Right lobe of liver (tissue), 6 donors: ENCODE measurements at regions not wholly inside any gene's neighbourhood (a gene's known extent, or its start where the extent isn't known, plus 50 kb on each side); places are given as distances from the start of the nearest gene placed in this dataset.

Source experiments
- ATAC-seq, 4 donors: fragments of 200-7000 bp; cut with Tn5 transposase; one replicate each; pipeline ENCODE4 v1.9.1; 2020; ENCODE audit warnings: mild to moderate bottlenecking in 4 of 4, moderate library complexity in 4 of 4
- DNase-seq, 3 donors: peaks; one replicate each; pipeline ENCODE4 v3.0.0-alpha.2; 2020
- H3K27ac ChIP-seq, 3 donors: fragments of 200-600 bp; one replicate each; pipeline ENCODE4 v1.8.0; 2022
- H3K27me3 ChIP-seq, 2 donors: fragments of 200-600 bp; one replicate each; pipeline ENCODE4 v1.8.0; 2022
- H3K36me3 ChIP-seq, 4 donors: fragments of 200-600 bp; sonication (generic) in 1 of 4; one replicate each; pipeline versions ENCODE4 v1.5.1 to v1.8.0; 2017 to 2022; ENCODE audit warnings: control low read depth in 1 of 4
- H3K4me1 ChIP-seq, 4 donors: fragments of 200-600 bp; sonication (generic) in 1 of 4; one replicate each; pipeline versions ENCODE4 v1.5.1 to v1.8.0; 2017 to 2022; ENCODE audit warnings: control low read depth in 1 of 4
- H3K4me3 ChIP-seq, 3 donors: fragments of 200-600 bp; one replicate each; pipeline ENCODE4 v1.8.0; 2022
- H3K9me3 ChIP-seq, 4 donors: fragments of 200-600 bp; sonication (generic) in 1 of 4; one replicate each; pipeline versions ENCODE4 v1.5.1 to v1.8.0; 2017 to 2022; ENCODE audit warnings: control low read depth in 1 of 4
- POLR2A ChIP-seq: fragments of 450-650 bp; IDR thresholded peaks from one replicate; pipeline ENCODE4 v1.6.1; 2017; ENCODE audit warnings: antibody characterized with exemption, mild to moderate bottlenecking
- WGBS: methylation state at CpG from one replicate; pipeline ENCODE4 v1.1.6; 2018; ENCODE audit warnings: low coverage, low lambda C conversion rate; ENCODE audit not compliant: insufficient coverage; ENCODE audit errors: missing lambda C conversion rate; 5-methylcytosine and 5-hydroxymethylcytosine counted together
- intact Hi-C, 2 donors: fragments of 100-400 bp; cut with DNase I; formaldehyde crosslinking; loops; one replicate each; pipeline versions ENCODE4 v1.11.2 to v1.14.1; 2022
- TF ChIP-seq, protein P1 (sequence below), 4 donors: fragments of 200-600 bp in 3 of 4; fragments of 450-650 bp in 1 of 4; IDR thresholded peaks; one replicate each; pipeline versions ENCODE4 v1.5.1 to v1.8.0; 2016 to 2022; ENCODE audit warnings: antibody characterized with exemption in 4 of 4, mild to moderate bottlenecking in 2 of 4
- donor health status: DM: no; HTN: yes; CAD: no.
- donor health status: DM: no; HTN: no; CAD: no.
- donor health status: DM: no; HTN: no; CAD: no.
- donor health status: DM: no; HTN: yes; CAD: no.
- donor health status: DM: no; HTN: yes; CAD: no.

DNA sequence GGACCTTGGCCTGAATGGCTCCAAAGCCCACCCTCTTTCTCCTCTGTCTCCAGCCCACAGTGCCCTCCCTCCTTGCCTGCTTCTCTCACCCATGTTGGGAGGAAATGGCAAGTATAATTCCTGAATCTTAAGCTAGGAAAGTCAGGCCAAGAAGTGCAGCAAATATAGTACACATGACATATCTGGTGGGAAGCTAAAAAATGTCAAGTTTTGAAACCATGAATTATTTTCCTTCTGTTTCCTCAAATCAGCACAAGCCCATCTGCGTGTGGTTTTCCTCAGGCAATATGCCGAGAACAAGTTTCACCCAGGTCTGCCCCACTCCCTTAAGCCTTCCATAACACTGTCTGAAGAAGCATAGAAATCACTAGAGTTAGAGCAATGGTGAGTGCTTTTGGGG, 502.8 kb upstream of the CDH11 start:
- no peaks in the 10 kb centered on the region for H3K9me3 ChIP-seq
- no peaks in the 10 kb centered on the region for H3K27me3 ChIP-seq
- WGBS: 33% methylated on average over 2 of the region's 2 CpGs
- ATAC-seq (no peak), DNase-seq (no peak)
- no peaks in the 10 kb centered on the region for H3K4me1 ChIP-seq
- H3K36me3 ChIP-seq: no peaks in the 10 kb centered on the region
- H3K27ac ChIP-seq: no peak overlapping the region
- no peak overlapping the region for H3K4me3 ChIP-seq
- TF ChIP-seq, protein P1, sequence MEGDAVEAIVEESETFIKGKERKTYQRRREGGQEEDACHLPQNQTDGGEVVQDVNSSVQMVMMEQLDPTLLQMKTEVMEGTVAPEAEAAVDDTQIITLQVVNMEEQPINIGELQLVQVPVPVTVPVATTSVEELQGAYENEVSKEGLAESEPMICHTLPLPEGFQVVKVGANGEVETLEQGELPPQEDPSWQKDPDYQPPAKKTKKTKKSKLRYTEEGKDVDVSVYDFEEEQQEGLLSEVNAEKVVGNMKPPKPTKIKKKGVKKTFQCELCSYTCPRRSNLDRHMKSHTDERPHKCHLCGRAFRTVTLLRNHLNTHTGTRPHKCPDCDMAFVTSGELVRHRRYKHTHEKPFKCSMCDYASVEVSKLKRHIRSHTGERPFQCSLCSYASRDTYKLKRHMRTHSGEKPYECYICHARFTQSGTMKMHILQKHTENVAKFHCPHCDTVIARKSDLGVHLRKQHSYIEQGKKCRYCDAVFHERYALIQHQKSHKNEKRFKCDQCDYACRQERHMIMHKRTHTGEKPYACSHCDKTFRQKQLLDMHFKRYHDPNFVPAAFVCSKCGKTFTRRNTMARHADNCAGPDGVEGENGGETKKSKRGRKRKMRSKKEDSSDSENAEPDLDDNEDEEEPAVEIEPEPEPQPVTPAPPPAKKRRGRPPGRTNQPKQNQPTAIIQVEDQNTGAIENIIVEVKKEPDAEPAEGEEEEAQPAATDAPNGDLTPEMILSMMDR (IDR thresholded peaks at IDR 0.05): no peak
- no peak for TF ChIP-seq POLR2A
- intact Hi-C loops: no loop called here

DNA sequence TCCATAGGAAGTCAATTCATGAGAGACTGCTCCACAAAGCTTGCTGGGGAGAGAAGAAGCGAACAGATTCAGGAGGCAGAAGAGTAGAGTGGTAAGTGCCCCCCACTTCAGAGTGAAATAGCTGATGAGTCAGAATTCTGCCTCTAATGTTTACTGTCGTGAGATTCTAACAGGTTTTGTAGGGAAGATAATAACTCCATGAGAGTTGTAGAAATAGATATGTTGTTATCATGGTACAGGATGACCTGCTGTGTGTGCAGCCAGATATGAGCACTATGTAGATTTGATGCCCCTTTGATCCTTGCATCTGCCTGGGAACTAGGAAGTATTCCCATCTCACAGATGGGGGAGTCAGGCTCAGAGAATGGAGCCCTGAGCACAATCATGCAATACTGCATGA, 502.4 kb upstream of the CDH11 start:
- Histone ChIP-seq H3K27me3 (no peaks in the 10 kb centered on the region), H3K4me3 (no peak overlapping the region), H3K36me3 (no peaks in the 10 kb centered on the region), H3K27ac (no peak overlapping the region), H3K4me1 (no peaks in the 10 kb centered on the region), H3K9me3 (no peaks in the 10 kb centered on the region)
- intact Hi-C loops: no loop called here
- TF ChIP-seq POLR2A: no peak
- TF ChIP-seq, protein P1 (IDR thresholded peaks at IDR 0.05): no peak
- ATAC-seq: no peak
- 21% methylated on average over 2 of the region's 2 CpGs for WGBS
- DNase-seq: no peak

DNA sequence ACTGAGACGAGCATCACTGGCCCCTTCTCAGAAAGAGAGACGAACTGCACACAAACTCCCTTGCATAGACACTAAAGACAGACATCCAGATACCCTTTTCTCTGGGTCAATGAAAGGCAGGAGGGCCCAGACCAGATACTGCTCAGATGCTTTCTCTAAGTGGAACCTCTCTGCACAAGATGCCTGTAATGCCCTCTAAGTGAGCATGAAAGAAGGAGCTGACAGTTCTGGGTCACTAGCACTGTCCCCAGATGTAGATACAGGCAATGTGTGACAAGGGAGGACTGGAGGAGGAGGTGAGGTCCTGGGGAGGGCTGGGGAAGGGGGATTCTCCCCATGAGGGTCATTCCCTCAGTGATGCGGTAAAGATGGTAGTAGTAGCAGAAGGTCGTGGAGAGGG, 501.0 kb upstream of the CDH11 start:
- 54% methylated on average over 4 of the region's 4 CpGs for WGBS
- DNase-seq (no peak), ATAC-seq (no peak)
- Histone ChIP-seq H3K4me3 (no peak overlapping the region), H3K4me1 (no peaks in the 10 kb centered on the region), H3K27me3 (no peaks in the 10 kb centered on the region), H3K27ac (no peak overlapping the region), H3K9me3 (no peaks in the 10 kb centered on the region), H3K36me3 (no peaks in the 10 kb centered on the region)
- no peak for TF ChIP-seq POLR2A
- TF ChIP-seq, protein P1 (IDR thresholded peaks at IDR 0.05): no peak
- intact Hi-C loops: no loop called here

DNA sequence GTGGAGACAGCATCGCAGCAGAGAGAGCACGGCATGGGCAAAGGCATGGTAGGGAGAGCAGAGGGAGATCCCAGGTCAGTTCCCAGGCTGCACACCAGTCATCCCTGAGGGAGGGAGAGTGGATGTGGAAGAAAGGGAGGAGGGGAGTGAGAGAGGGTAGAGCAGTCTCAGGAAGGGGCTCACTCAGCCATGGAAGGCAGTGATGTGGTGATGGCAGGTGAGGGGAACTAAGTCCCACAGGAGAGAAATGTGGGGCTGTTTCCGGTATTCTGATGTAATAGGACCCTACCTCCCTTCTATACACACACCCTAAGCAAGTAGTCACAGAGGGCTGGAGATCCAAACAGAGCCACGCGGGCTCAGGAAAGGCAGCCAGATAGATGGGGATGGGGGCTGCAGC, 500.3 kb upstream of the CDH11 start:
- WGBS: 74% methylated on average over 2 of the region's 5 CpGs
- no peaks in the 10 kb centered on the region for H3K27me3 ChIP-seq
- DNase-seq (no peak), ATAC-seq (no peak)
- no peaks in the 10 kb centered on the region for H3K9me3 ChIP-seq
- no peak overlapping the region for H3K27ac ChIP-seq
- H3K4me1 ChIP-seq: no peaks in the 10 kb centered on the region
- H3K4me3 ChIP-seq: no peak overlapping the region
- TF ChIP-seq, protein P1 (IDR thresholded peaks at IDR 0.05): no peak
- TF ChIP-seq POLR2A: no peak
- H3K36me3 ChIP-seq: no peaks in the 10 kb centered on the region
- intact Hi-C loops: no loop called here

DNA sequence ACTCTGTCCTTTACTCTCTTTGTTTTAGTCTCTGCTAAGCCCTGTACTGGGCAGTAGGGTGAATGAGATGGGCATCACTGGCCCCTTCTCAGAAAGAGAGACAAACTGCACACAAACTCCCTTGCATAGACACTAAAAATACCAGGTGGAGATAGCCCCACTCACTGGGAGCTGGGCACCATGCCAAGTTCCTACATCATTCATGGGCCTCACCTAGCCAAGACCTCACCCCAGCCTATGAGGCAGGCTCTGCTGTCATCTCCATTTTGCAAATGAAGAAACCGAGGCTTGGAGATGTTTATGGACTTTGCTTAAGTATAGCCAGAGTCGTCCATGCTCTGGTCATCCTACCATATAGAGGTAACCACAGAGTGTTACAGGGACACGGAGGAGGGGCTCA, 499.8 kb upstream of the CDH11 start:
- no peak for DNase-seq
- no peaks in the 10 kb centered on the region for H3K4me1 ChIP-seq
- no peaks in the 10 kb centered on the region for H3K36me3 ChIP-seq
- H3K9me3 ChIP-seq: no peaks in the 10 kb centered on the region
- WGBS: 37% methylated on average over 3 of the region's 3 CpGs
- no peak overlapping the region for H3K27ac ChIP-seq
- intact Hi-C loops: no loop called here
- H3K27me3 ChIP-seq: no peaks in the 10 kb centered on the region
- no peak overlapping the region for H3K4me3 ChIP-seq
- no peak for ATAC-seq
- TF ChIP-seq POLR2A: no peak
- TF ChIP-seq, protein P1 (IDR thresholded peaks at IDR 0.05): no peak
